ENCODE measurements at regions not wholly inside any gene's neighbourhood (a gene's known extent, or its start where the extent isn't known, plus 50 kb on each side); places are given as distances from the start of the nearest gene placed in this dataset.

DNA sequence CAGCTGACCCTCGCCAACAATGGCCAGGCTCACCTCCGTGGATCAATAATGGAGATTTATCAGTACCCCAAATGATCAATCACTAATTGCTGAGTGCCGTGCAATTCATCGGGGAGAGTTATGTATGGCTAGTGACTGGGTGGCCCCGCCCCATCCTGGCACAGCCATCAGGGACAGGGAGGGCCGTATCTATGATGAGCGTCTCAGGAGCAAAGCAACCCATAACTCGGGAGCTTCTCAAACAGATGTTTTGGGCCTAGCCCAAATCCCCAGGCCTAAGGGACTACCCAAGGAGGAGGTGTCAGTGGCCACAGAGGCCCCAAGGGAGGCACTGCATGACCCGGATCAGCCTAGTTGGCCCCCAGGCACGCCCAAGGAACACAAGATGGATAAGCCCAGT, 180.0 kb upstream of the LINGO1 start:
- TF ChIP-seq GATA2 (IDR thresholded peaks at IDR 0.05; ENCODE audit: low read depth, low read length) (no peak), GATA3 (IDR thresholded peaks at IDR 0.05; ENCODE audit: low read depth, low read length) (no peak)

DNA sequence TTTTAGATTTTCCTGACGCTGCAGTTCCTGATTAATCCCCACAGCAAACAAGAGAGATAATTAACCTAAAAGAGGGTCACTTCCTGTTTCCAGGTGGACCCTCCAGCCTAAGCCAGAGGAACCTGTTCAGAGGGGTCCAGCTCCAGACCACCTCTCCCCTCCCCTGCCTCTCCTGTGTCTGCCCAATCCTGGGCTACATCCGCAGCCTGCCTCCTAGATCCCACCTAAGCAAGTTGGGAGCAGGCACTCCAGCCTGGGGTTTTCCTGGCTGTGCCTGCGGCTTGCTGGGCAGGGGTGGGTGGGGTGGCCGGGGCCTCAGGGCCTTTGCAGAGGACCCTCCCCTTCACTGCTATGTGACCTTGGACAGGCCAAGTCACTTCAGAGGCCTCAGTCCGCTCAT, 178.6 kb upstream of the LINGO1 start:
- TF ChIP-seq GATA2 (IDR thresholded peaks at IDR 0.05; ENCODE audit: low read depth, low read length) (no peak), GATA3 (IDR thresholded peaks at IDR 0.05; ENCODE audit: low read depth, low read length) (no peak)

DNA sequence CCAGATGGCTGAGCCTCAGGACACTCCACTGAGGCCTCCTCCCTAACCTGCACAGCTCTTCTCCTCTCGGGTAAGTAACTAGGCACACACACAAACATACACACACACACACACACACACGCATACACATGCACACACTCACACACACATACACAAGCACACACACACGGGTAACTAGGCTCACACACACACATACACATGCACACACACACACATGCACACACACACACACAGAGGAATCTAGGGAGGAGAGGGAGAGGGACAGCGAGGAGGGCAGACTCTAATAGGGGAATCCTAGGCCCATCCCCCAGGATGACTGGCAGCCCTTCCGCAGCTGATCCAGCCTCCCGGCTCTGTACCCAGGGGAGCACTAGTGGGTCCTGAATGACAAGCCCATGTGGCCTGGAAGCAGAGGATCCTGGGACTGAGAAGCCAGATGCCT, 177.4 kb upstream of the LINGO1 start:
- TF ChIP-seq GATA3 (IDR thresholded peaks at IDR 0.05; ENCODE audit: low read depth, low read length) = no peak
- TF ChIP-seq GATA2 (IDR thresholded peaks at IDR 0.05; ENCODE audit: low read depth, low read length) = no peak

DNA sequence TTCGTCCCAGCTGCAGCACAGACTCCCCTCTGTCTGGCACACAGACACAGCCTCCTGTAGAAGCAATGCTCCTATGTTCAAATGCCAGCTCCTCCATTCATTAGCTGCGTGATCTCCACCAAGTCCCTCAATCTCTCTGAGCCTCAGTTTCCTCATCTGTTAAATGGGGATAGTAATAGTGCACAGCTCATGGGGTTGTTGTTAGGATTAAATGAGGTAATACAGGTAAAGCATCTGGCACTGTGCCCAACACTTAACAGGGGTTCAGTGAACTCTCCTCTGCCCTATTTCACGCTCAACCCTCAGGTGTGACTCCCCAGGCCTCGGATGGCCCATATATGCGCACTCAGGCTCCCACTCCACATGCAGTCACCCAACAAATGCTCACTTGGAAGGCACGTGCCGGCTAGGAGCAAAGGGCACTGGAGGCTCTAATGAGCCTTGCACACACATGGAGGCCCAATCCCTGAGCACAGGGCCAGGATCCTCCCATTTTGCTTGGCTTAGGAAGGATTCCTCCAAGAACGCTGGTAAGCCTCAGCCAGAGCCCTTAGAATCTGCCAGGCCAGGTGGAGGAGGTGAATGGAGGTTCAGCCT, 176.0 kb upstream of the LINGO1 start:
- TF ChIP-seq GATA3 (IDR thresholded peaks at IDR 0.05; ENCODE audit: low read depth, low read length) (no peak), GATA2 (IDR thresholded peaks at IDR 0.05; ENCODE audit: low read depth, low read length) (no peak)

DNA sequence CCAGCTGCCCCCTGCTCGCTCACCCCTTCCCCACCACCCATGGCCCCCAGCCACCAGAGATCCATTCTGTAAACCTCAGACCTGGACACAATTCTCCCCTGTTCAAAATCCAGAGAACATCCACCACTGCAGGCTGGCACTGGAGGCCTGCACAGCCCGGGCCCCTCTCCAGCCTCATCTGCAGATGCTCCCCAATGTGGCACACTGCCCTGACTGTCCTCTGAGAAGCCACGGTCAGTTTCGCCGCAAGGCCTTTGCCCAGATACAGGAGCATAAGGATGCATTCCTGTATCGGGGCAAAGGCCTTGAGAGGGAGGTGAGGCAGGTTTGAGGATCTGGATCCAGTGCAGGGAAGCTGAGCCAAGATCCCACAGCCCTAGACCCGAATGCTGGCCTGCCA, 175.4 kb upstream of the LINGO1 start:
- TF ChIP-seq GATA3 (IDR thresholded peaks at IDR 0.05; ENCODE audit: low read depth, low read length) = no peak
- no peak for TF ChIP-seq GATA2 (IDR thresholded peaks at IDR 0.05; ENCODE audit: low read depth, low read length)

DNA sequence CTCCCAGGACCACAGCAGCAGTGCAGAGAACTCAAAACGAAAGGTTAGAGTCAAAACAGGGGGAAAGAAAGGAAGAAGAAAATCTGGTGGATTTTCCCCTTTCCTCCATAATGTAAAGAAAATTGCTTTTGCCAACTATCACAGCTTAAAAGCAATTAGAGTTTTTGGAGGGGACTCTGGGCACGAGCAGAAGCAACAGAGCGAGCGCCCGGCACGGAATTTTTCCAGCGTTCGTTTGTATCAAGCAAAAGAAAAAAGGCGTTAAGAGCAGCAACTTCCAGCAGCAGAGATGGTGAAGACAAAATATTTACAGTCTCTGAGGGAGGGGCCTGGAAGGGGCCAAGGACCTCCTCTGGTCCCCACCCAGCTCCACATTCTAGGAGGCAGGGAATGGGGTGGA, 174.9 kb upstream of the LINGO1 start:
- no peak for TF ChIP-seq GATA2 (IDR thresholded peaks at IDR 0.05; ENCODE audit: low read depth, low read length)
- no peak for TF ChIP-seq GATA3 (IDR thresholded peaks at IDR 0.05; ENCODE audit: low read depth, low read length)

DNA sequence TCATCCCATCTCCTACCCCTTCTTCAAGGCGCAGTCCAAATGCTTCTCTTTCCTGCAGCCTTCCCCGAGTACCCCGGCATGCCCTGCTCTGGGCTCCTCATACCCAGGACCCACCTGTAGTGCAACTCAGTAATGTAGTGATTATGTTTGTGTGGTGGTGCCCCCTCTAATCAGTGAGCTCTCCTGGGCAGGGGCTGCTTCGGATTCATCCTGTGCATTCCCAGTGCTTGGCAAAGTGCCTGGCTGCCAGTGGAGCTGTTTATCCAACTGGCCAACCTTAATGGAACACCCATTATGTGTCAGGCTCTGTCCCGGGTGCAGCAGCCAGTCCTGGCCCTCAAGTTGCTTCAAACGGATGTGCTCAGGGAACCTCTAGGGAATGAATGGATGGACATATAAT, 174.4 kb upstream of the LINGO1 start:
- TF ChIP-seq GATA2 (IDR thresholded peaks at IDR 0.05; ENCODE audit: low read depth, low read length) = no peak
- TF ChIP-seq GATA3 (IDR thresholded peaks at IDR 0.05; ENCODE audit: low read depth, low read length) = no peak

DNA sequence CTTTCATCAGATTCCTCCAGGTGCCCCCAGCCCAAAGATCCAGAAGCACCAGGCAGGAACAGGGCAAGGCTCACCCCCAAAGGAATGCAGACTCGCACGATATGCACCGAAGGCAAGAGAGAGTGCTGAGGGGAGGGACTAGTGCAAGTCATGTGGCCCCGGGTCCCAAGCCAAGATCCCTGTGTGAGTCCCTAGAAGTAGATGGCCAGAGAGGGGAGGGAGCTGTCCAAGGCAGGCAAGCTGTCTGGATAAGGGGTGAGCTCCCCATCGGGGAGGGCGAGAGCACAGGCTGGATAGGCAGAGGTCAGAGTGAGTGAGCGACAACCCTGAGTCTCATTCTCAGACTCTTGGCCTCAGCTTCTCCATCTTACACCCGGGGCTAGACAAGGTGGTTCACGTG, 171.5 kb upstream of the LINGO1 start:
- TF ChIP-seq GATA2 (IDR thresholded peaks at IDR 0.05; ENCODE audit: low read depth, low read length) (no peak), GATA3 (IDR thresholded peaks at IDR 0.05; ENCODE audit: low read depth, low read length) (no peak)

DNA sequence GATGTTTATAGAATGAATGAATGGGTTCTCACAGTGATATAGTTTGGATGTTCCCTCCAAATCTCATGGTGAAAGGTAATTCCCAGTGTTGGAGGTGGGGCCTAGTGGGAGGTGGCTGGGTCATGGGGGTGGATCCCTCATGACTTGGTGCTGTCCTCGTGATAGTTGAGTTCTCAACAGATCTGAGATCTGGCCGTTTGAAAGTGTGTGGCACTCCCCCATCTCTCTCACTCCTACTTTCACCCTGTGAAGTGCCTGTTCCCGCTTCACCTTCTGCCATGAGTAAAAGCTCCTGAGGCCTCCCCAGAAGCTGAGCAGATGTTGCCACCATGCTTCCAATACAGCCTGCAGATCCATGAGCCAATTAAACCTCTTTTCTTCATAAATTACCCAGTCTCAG, 170.8 kb upstream of the LINGO1 start:
- TF ChIP-seq GATA3 (IDR thresholded peaks at IDR 0.05; ENCODE audit: low read depth, low read length) (no peak), GATA2 (IDR thresholded peaks at IDR 0.05; ENCODE audit: low read depth, low read length) (no peak)

DNA sequence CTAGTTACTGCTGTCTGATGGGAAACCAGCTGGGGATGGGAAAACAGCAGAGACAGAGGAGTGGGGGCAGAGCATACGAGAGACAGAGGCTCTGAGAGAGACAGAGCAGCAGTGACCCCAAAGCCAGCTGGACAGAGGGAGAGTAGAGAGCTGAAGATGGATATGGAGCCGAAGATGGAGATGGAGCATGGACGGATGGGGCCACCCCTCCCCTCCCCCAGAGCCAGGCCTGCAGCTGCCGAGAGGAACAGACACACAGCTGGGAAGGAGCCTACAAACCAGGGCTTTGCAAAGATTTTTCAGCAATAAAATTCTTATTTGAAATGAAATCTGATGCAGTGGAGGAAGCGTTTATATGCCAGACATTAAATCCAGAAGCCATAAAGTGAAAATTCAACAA, 167.6 kb upstream of the LINGO1 start:
- TF ChIP-seq GATA2 (IDR thresholded peaks at IDR 0.05; ENCODE audit: low read depth, low read length) (no peak), GATA3 (IDR thresholded peaks at IDR 0.05; ENCODE audit: low read depth, low read length) (no peak)

DNA sequence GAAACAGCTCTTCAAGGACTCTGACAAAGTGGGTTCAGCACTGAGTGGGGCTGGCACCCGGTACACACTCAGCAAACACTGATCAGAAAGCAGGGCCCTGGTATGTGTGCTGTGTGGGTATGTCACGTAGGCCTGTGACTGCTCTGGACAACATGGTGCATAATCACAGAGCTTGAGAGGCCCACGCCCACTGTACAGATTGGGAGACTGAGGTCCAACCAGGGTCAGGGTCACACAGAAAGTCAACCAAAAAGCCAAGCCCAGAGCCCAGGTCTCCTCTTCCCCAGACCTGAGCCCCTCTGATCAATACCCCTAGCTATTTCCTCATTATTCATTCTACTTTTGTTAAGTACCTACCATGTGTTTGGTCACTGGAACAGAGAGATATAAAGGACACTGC, 166.1 kb upstream of the LINGO1 start:
- TF ChIP-seq GATA2 (IDR thresholded peaks at IDR 0.05; ENCODE audit: low read depth, low read length) = no peak
- no peak for TF ChIP-seq GATA3 (IDR thresholded peaks at IDR 0.05; ENCODE audit: low read depth, low read length)

DNA sequence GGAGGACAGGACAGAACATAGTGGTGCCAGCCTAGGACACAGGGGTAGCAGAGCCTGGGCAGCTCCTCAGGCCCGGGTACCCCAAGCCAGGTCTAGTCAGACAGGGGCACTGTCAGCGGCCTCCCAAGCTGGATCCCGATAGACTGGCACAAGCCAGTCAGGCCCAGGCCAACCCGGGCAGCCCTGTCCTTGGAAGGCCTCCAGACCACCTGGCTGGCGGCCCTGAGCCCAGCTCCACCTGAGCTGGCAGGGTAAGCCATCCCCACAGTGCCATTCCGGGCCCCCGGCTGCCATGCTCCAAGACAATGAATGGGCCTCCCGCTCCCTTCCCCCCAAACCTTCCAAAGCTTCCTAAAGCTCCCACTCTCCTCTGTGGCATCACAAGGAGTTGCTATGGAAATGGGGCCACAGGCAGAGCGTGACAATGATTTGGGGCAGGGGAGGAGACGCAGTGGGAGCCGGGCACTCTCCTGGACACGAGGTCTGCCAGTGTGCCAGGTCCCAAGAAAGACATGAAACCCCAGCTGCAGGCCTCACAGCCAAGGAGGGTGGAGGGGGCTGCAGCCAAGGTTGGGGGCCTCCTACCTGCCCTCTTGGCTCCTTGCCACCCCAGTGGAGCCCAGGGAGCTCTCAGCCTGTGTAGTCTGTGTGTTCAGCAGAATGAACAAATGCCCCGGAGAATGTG, 165.6 kb upstream of the LINGO1 start:
- TF ChIP-seq GATA3 (IDR thresholded peaks at IDR 0.05; ENCODE audit: low read depth, low read length) = no peak
- no peak for TF ChIP-seq GATA2 (IDR thresholded peaks at IDR 0.05; ENCODE audit: low read depth, low read length)

DNA sequence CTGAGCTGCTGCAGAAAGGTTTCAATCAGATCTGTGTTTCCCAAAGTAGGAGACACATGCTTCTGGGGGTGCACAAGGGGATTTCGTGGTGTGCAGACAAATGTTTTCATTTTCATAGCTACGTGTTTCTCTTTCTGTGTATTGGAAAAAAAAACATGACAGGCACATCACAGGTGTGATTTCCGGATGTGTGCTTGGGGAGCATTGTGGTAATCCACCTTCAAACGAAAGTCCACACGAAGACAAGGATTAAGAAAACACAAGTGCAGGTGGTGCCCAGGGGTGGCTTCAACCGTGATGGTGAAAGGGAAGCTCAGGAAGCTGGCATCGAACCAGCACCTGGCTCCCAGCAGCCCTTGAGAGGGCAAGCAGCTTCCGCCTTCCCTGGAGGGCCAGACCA, 164.6 kb upstream of the LINGO1 start:
- TF ChIP-seq GATA2 (IDR thresholded peaks at IDR 0.05; ENCODE audit: low read depth, low read length) = no peak
- no peak for TF ChIP-seq GATA3 (IDR thresholded peaks at IDR 0.05; ENCODE audit: low read depth, low read length)

DNA sequence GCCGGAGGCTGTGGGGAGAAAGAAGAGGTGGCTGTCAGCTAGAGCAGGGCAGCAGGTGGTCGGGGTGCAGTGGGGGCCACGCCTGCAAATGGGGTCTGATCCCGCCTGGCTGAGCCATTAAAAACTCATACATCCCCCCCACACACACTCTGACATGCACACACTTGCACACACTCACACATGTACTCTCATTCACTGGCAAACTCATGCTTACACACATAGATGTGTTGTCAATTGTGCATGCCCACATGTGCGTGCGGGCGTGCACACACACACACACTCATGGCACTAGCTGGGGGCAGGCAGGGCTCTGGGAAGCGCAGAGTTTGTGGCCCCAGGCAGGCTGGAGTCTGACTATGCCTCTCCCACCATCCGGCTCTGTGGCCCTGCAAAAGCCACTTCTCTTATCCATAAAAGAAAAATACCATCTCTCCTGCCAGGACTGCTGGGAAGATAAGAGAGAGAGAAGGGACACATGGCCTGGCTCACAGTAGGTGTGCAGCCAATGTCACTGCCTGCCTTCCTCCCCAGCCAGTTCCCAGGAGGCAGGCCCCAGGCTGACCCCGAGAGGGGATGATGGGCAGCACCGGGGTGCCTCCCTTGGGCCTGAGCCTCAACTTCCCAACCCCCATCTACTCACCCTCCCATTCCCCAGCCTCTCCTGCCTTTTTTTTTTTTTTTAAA, 163.5 kb upstream of the LINGO1 start:
- TF ChIP-seq GATA3 (IDR thresholded peaks at IDR 0.05; ENCODE audit: low read depth, low read length) = no peak
- TF ChIP-seq GATA2 (IDR thresholded peaks at IDR 0.05; ENCODE audit: low read depth, low read length) = no peak

DNA sequence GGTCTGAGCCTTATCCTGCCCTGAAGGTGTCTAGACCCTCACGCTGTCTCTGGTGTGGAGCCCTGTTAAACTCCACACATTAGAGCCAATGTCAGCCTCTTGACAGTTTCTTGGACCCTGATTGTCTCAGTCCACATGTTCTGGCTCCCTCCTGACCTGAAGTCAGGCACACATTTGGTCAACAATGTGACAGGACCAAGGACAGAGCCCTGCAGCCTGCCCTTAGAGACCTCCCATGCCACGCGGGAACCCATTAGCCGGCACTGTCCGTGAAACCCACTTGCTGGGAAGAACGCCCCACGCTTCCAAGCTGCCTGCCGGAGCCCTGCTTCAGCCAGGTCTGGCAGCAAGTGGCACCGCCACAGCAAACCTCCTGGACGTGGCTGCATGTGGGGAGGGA, 162.7 kb upstream of the LINGO1 start:
- TF ChIP-seq GATA2 (IDR thresholded peaks at IDR 0.05; ENCODE audit: low read depth, low read length) (no peak), GATA3 (IDR thresholded peaks at IDR 0.05; ENCODE audit: low read depth, low read length) (no peak)
